Astrocyte of the spinal cord (primary cell): ENCODE measurements at regions not wholly inside any gene's neighbourhood (a gene's known extent, or its start where the extent isn't known, plus 50 kb on each side); places are given as distances from the start of the nearest gene placed in this dataset.

Experiments used
- DNase-seq: peaks from one replicate; pipeline ENCODE4 v3.0.0; 2011; ENCODE audit warnings: low read depth, low spot score
- H3K4me3 ChIP-seq: 2 replicates; pipeline ENCODE4 v1.5.1; 2011; ENCODE audit warnings: low read depth, mild to moderate bottlenecking, low read length, moderate library complexity
- in situ Hi-C: cut with HindIII; loops from 2 replicates; pipeline ENCODE4 v1.10.0; 2017; ENCODE audit warnings: low sequenced_read_pairs
- TF ChIP-seq, protein P1 (sequence below): IDR thresholded peaks from 2 replicates; pipeline ENCODE4 v1.5.1; 2012; ENCODE audit warnings: low read depth, mild to moderate bottlenecking, low read length, inconsistent platforms

DNA sequence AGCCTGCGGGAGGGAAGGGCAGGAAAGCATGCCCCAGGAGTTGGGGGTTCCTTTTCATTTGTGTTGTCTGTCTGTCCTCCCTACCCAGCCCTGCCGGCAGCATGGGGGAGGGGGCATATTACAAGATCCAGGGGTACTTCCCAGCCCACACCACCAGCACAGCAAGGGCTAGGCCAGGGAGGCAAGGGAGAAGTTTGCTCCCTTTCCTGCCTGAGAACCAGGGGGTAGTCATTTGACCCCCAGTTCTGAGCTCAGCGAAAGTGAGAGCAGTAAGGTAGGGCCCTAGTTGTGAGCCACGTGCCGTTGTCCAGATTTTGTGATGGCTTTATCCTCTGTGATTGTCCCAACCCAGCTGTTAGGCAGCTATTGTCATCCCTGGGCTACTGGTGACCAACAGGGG is 364.7 kb downstream of the BCL11B start:
- DNase-seq = no peak
- in situ Hi-C loops = no loop called here
- TF ChIP-seq, protein P1, sequence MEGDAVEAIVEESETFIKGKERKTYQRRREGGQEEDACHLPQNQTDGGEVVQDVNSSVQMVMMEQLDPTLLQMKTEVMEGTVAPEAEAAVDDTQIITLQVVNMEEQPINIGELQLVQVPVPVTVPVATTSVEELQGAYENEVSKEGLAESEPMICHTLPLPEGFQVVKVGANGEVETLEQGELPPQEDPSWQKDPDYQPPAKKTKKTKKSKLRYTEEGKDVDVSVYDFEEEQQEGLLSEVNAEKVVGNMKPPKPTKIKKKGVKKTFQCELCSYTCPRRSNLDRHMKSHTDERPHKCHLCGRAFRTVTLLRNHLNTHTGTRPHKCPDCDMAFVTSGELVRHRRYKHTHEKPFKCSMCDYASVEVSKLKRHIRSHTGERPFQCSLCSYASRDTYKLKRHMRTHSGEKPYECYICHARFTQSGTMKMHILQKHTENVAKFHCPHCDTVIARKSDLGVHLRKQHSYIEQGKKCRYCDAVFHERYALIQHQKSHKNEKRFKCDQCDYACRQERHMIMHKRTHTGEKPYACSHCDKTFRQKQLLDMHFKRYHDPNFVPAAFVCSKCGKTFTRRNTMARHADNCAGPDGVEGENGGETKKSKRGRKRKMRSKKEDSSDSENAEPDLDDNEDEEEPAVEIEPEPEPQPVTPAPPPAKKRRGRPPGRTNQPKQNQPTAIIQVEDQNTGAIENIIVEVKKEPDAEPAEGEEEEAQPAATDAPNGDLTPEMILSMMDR = no peak
- H3K4me3 ChIP-seq = no peak overlapping the region

DNA sequence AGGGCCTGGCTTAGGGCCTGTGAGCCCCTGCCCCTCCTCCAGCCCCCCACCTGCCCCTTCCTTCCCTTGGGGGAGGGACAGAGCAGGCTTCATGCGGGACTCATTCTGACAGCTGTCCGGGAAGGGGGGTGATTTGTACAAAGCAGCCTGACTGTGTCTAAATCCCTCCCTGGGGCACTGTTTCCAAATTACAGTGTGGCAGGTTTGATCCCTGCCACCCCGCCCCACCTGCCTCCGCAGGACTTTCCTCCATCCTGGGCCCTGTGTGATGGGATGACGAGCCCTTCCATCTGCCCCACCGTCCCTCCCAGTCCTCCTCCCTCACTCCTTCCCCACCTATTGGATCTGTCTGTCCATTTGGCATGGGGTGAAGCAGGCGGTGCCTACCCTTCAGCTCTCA is 363.9 kb downstream of the BCL11B start:
- no peak for DNase-seq
- in situ Hi-C loops = no loop called here
- TF ChIP-seq, protein P1 = no peak
- no peak overlapping the region for H3K4me3 ChIP-seq

DNA sequence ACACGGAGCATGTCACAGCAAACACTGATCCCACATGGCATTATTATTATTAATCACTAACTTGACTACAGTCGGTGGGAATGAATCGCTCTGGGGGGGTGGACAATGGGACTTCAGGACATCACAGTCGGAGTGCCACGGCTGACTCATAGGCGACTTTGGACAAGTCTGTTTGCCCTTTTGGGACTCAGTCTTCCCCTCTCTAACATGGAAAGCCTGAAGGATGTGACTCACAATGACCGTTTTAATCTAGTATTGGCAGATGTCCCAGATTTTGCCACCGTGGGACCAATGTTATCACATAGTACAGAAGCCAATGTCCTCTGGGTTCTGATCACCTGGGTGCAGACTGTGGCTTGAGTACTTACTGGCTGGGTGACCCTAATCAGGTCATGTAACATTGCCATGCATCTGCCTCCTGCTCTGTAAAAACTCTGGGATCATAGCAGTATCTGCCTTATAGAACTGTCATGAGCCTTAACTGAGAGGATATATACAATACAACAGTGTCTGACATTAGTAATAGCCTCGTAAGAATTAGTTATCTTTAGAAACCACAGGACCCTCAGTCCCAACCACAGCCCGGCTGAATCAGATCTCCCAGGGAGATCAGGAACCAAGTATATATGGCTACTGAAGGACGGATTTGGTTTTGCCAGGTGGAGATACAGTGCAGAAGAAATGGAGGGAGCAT is 362.6 kb downstream of the BCL11B start:
- DNase-seq = peak; percentile 79
- TF ChIP-seq, protein P1 = no peak
- H3K4me3 ChIP-seq = no peak overlapping the region
- in situ Hi-C loops = no loop called here

DNA sequence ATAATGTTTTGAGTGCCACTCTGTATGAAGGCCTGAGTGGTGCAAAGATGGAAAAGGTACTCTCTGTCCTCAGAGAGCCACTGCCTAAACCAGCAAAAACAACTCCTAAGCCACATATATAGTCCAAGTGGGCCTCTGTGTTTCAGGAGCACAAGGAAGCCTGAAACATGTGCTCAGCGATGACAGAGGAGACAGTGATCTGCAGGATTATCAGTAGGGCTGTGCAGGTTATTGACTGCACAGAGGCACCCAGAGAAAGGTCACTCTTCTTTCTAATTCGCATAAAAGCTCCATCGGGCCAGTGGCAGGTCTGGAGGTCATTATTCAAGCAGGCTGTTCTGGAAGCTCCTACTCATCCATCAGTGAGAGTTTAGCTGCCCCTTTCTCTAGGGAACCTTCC is 361.9 kb downstream of the BCL11B start:
- TF ChIP-seq, protein P1 = no peak
- in situ Hi-C loops = no loop called here
- no peak for DNase-seq
- no peak overlapping the region for H3K4me3 ChIP-seq

DNA sequence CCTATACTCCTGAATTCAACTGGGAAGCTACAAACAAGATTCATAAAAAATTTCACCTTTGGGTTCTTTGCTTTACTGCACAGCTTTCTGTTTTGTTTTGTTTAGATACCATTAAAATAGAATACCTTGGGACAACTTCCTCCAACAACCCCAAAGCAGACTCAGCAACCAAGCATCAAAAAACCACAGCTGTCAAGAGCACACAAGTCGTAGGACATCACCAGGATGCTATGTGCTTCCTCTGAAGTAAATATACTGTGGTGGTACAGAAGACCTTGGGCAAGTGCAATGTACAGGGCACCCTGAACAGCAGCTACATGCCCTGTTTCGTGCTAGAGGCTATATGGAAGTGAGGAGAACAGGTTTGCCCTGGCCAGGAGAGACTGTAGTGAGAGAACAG is 359.3 kb downstream of the BCL11B start:
- H3K4me3 ChIP-seq = no peak overlapping the region
- in situ Hi-C loops = no loop called here
- TF ChIP-seq, protein P1 = no peak
- DNase-seq = no peak

DNA sequence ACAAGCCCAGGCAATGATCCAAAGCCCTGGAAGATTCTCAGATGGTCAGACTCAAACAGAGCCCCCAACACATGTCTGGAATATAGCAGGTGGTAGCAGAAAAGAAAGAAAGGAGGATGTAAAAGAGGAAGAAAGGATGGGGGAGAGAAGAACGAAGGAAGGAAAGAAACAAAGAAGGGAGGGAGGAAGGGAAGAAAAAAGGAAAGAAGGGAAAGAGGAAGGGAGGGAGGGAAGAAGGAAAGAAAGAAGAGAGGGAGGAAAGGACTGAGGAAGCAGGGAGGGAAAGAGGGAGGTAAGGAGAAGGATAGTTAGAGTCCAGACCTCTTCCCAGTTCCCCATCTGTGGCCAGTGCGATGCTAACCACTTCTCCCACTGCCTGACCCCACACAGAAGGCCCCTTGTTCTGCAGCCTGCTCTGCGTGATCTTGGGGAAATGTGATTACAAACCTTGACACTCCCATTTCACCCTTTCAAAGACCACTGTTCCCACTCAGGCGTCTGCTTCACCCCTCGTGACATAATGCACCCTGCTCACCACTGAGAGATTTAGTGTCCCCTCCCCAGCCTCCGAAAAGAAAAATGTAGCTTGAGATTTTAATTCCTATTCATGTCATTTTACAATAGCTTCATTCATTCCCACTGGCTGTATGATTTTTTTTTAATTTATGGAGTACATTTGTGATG is 357.9 kb downstream of the BCL11B start:
- in situ Hi-C loops = no loop called here
- H3K4me3 ChIP-seq = no peak overlapping the region
- TF ChIP-seq, protein P1 = no peak
- DNase-seq = no peak
